ENCODE measurements at regions not wholly inside any gene's neighbourhood (a gene's known extent, or its start where the extent isn't known, plus 50 kb on each side); places are given as distances from the start of the nearest gene placed in this dataset.

- TF ChIP-seq CTCF (conservative IDR thresholded peaks at IDR 0.05; ENCODE audit: low read length): no peak
- no peak for TF ChIP-seq EZH2phosphoT487 (IDR thresholded peaks at IDR 0.05; ENCODE audit: borderline replicate concordance)
These were observed 241.7 kb downstream of the EPHA4 start for GRCh38 chr2:221330436-221330835.

Measured in Loucy (cell line).